HepG2 (cell line): ENCODE measurements at regions not wholly inside any gene's neighbourhood (a gene's known extent, or its start where the extent isn't known, plus 50 kb on each side); places are given as distances from the start of the nearest gene placed in this dataset.

Source experiments
- JUND ChIP-seq: sonication (generic); formaldehyde crosslinking; IDR thresholded peaks from 2 replicates; pipeline ENCODE4 v1.8.0; 2022; ENCODE audit warnings: mild to moderate bottlenecking, missing genetic modification reagents
- MYC ChIP-seq: sonication (generic); formaldehyde crosslinking; IDR thresholded peaks from 2 replicates; pipeline ENCODE4 v1.9.0; 2021; ENCODE audit warnings: missing genetic modification reagents, borderline replicate concordance
- NCOA2 ChIP-seq: sonication (generic); formaldehyde crosslinking; IDR thresholded peaks from 2 replicates; pipeline ENCODE4 v1.8.0; 2022; ENCODE audit warnings: inconsistent platforms
- NFE2L2 ChIP-seq: fragments of 150-350 bp; IDR thresholded peaks from 2 replicates; pipeline ENCODE4 v1.6.1; 2014; ENCODE audit warnings: low read length
- NFKB2 ChIP-seq: sonication (generic); formaldehyde crosslinking; IDR thresholded peaks from 2 replicates; pipeline ENCODE4 v1.4.0; 2020; ENCODE audit warnings: missing genetic modification reagents, borderline replicate concordance
- ONECUT2 ChIP-seq: sonication (generic); formaldehyde crosslinking; IDR thresholded peaks from 2 replicates; pipeline ENCODE4 v1.4.0; 2020; ENCODE audit warnings: missing genetic modification reagents
- RAD51 ChIP-seq: fragments of 450-650 bp; IDR thresholded peaks from 2 replicates; pipeline ENCODE4 v1.6.1; 2016; ENCODE audit warnings: borderline replicate concordance
- RBM39 ChIP-seq: fragments of 200-400 bp; formaldehyde crosslinking; IDR thresholded peaks from one replicate; pipeline ENCODE4 v1.6.1; 2018; ENCODE audit warnings: antibody characterized with exemption, mild to moderate bottlenecking, low read depth, low read length; ENCODE audit not compliant: poor library complexity, severe bottlenecking
- SAP130 ChIP-seq: IDR thresholded peaks from 2 replicates; pipeline ENCODE4 v1.6.1; 2016; ENCODE audit warnings: low read depth
- TMF1 ChIP-seq: sonication (generic); formaldehyde crosslinking; IDR thresholded peaks from 2 replicates; pipeline ENCODE4 v1.8.1; 2022; ENCODE audit warnings: low read depth, missing genetic modification reagents
- ZIK1 ChIP-seq: sonication (generic); formaldehyde crosslinking; IDR thresholded peaks from 2 replicates; pipeline ENCODE4 v1.5.0; 2020; ENCODE audit warnings: mild to moderate bottlenecking, low read depth, missing genetic modification reagents, borderline replicate concordance
- ZNF230 ChIP-seq: sonication (generic); formaldehyde crosslinking; IDR thresholded peaks from 2 replicates; pipeline ENCODE4 v1.4.0; 2020; ENCODE audit warnings: mild to moderate bottlenecking, missing genetic modification reagents
- ZNF263 ChIP-seq: sonication (generic); formaldehyde crosslinking; IDR thresholded peaks from 2 replicates; pipeline ENCODE4 v1.4.0; 2020; ENCODE audit warnings: missing genetic modification reagents
- ZNF296 ChIP-seq: sonication (generic); formaldehyde crosslinking; conservative IDR thresholded peaks from 2 replicates; pipeline ENCODE4 v1.5.0; 2020; ENCODE audit warnings: mild to moderate bottlenecking, missing genetic modification reagents
- ZNF34 ChIP-seq: sonication (generic); formaldehyde crosslinking; IDR thresholded peaks from 2 replicates; pipeline ENCODE4 v1.4.0; 2020; ENCODE audit warnings: mild to moderate bottlenecking, missing genetic modification reagents, borderline replicate concordance
- ZNF343 ChIP-seq: sonication (generic); formaldehyde crosslinking; IDR thresholded peaks from 2 replicates; pipeline ENCODE4 v1.4.0; 2020; ENCODE audit warnings: mild to moderate bottlenecking, missing genetic modification reagents
- ZNF431 ChIP-seq: sonication (generic); formaldehyde crosslinking; IDR thresholded peaks from 2 replicates; pipeline ENCODE4 v1.9.0; 2022; ENCODE audit warnings: missing genetic modification reagents, low read depth, mild to moderate bottlenecking, borderline replicate concordance
- ZNF460 ChIP-seq: sonication (generic); formaldehyde crosslinking; IDR thresholded peaks from 2 replicates; pipeline ENCODE4 v1.5.1; 2020; ENCODE audit warnings: missing genetic modification reagents, mild to moderate bottlenecking, borderline replicate concordance
- TF ChIP-seq, protein P1 (sequence below): sonication (generic); formaldehyde crosslinking; IDR thresholded peaks from 2 replicates; pipeline ENCODE4 v1.4.0; 2020; ENCODE audit warnings: mild to moderate bottlenecking, missing genetic modification reagents, borderline replicate concordance
- TF ChIP-seq, protein P2 (sequence below): sonication (generic); formaldehyde crosslinking; IDR thresholded peaks from 2 replicates; pipeline ENCODE4 v1.4.0; 2020; ENCODE audit warnings: missing genetic modification reagents
- TF ChIP-seq, protein P3 (sequence below): sonication (generic); formaldehyde crosslinking; IDR thresholded peaks from 2 replicates; pipeline ENCODE4 v1.4.0; 2020; ENCODE audit warnings: mild to moderate bottlenecking, missing genetic modification reagents

DNA sequence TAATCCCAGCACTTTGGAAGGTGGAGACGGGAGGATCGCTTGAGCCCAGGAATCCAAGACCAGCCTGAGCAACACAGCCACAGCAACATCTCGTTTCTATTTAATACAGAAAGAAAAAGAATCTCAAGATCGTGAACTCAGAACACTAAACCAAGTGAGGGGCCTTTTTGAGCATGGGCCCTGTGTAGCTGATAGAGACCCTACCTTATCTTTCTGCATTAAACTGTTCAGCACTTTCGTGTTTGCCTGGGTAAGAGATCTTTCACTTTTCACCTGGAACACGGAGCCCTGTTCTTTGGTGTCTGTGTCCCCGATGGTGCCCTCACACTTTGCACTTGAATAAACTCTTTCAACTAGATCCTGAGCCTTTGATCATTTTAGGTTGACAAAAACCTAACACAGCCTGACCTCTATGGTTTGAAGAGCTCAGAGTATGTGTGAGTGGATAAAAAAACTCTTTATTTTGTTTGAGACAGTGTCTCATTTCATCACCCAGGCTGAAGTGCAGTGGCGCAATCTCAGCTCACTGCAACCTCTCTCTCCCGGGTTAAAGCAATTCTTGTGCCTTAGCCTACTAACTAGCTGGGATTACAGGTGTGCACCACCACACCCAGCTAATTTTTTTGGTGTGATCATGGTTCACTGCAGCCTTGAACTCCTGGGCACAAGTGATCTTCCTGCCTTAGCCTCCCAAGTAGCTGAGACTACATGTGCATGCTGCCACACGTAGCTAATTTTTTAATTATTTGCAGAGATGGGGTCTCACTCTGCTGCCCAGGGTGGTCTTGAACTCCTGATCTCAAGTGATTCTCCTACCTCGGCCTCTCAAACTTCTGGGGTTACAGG lies 83.8 kb upstream of the GRIN2A start (continued):
- TF ChIP-seq, protein P1, sequence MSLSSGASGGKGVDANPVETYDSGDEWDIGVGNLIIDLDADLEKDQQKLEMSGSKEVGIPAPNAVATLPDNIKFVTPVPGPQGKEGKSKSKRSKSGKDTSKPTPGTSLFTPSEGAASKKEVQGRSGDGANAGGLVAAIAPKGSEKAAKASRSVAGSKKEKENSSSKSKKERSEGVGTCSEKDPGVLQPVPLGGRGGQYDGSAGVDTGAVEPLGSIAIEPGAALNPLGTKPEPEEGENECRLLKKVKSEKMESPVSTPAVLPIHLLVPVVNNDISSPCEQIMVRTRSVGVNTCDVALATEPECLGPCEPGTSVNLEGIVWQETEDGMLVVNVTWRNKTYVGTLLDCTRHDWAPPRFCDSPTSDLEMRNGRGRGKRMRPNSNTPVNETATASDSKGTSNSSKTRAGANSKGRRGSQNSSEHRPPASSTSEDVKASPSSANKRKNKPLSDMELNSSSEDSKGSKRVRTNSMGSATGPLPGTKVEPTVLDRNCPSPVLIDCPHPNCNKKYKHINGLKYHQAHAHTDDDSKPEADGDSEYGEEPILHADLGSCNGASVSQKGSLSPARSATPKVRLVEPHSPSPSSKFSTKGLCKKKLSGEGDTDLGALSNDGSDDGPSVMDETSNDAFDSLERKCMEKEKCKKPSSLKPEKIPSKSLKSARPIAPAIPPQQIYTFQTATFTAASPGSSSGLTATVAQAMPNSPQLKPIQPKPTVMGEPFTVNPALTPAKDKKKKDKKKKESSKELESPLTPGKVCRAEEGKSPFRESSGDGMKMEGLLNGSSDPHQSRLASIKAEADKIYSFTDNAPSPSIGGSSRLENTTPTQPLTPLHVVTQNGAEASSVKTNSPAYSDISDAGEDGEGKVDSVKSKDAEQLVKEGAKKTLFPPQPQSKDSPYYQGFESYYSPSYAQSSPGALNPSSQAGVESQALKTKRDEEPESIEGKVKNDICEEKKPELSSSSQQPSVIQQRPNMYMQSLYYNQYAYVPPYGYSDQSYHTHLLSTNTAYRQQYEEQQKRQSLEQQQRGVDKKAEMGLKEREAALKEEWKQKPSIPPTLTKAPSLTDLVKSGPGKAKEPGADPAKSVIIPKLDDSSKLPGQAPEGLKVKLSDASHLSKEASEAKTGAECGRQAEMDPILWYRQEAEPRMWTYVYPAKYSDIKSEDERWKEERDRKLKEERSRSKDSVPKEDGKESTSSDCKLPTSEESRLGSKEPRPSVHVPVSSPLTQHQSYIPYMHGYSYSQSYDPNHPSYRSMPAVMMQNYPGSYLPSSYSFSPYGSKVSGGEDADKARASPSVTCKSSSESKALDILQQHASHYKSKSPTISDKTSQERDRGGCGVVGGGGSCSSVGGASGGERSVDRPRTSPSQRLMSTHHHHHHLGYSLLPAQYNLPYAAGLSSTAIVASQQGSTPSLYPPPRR (CRISPR knock-in tag): peak; percentile 99
- TF ChIP-seq NFKB2 (CRISPR knock-in tag) (no peak), ZNF296 (CRISPR knock-in tag) (0 out of 2 replicates have a peak, but pooled peaks have one; percentile 42), NFE2L2 (no peak), ZNF460 (CRISPR knock-in tag) (peak; percentile 100), ZNF343 (CRISPR knock-in tag) (0 out of 2 replicates have a peak, but pooled peaks have one; percentile 36), ZNF263 (peak; percentile 44; the same call in 1 of the 2 replicates), TMF1 (CRISPR knock-in tag) (peak; percentile 85), ONECUT2 (CRISPR knock-in tag) (peak; percentile 70; the same call in 1 of the 2 replicates), RBM39 (no peak), MYC (CRISPR knock-in tag) (peak; percentile 60), ZIK1 (CRISPR knock-in tag) (peak; percentile 27; the same call in 1 of the 2 replicates), NCOA2 (CRISPR knock-in tag) (peak; percentile 99), ZNF34 (CRISPR knock-in tag) (no peak), JUND (CRISPR knock-in tag) (peak; percentile 89), ZNF230 (peak; percentile 70), ZNF431 (CRISPR knock-in tag) (peak; percentile 81), SAP130 (CRISPR knock-in tag) (peak; percentile 87), RAD51 (no peak)
- TF ChIP-seq, protein P2, sequence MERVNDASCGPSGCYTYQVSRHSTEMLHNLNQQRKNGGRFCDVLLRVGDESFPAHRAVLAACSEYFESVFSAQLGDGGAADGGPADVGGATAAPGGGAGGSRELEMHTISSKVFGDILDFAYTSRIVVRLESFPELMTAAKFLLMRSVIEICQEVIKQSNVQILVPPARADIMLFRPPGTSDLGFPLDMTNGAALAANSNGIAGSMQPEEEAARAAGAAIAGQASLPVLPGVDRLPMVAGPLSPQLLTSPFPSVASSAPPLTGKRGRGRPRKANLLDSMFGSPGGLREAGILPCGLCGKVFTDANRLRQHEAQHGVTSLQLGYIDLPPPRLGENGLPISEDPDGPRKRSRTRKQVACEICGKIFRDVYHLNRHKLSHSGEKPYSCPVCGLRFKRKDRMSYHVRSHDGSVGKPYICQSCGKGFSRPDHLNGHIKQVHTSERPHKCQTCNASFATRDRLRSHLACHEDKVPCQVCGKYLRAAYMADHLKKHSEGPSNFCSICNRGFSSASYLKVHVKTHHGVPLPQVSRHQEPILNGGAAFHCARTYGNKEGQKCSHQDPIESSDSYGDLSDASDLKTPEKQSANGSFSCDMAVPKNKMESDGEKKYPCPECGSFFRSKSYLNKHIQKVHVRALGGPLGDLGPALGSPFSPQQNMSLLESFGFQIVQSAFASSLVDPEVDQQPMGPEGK: peak; percentile 70
- TF ChIP-seq, protein P3, sequence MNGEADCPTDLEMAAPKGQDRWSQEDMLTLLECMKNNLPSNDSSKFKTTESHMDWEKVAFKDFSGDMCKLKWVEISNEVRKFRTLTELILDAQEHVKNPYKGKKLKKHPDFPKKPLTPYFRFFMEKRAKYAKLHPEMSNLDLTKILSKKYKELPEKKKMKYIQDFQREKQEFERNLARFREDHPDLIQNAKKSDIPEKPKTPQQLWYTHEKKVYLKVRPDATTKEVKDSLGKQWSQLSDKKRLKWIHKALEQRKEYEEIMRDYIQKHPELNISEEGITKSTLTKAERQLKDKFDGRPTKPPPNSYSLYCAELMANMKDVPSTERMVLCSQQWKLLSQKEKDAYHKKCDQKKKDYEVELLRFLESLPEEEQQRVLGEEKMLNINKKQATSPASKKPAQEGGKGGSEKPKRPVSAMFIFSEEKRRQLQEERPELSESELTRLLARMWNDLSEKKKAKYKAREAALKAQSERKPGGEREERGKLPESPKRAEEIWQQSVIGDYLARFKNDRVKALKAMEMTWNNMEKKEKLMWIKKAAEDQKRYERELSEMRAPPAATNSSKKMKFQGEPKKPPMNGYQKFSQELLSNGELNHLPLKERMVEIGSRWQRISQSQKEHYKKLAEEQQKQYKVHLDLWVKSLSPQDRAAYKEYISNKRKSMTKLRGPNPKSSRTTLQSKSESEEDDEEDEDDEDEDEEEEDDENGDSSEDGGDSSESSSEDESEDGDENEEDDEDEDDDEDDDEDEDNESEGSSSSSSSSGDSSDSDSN (CRISPR knock-in tag): peak; percentile 82
